ENCODE measurements at regions not wholly inside any gene's neighbourhood (a gene's known extent, or its start where the extent isn't known, plus 50 kb on each side); places are given as distances from the start of the nearest gene placed in this dataset.

- no peak for TF ChIP-seq CTCF (IDR thresholded peaks at IDR 0.05)
- TF ChIP-seq POLR2A (IDR thresholded peaks at IDR 0.05): no peak
Observed at GRCh38 chr6:133641104-133641503, 247.8 kb upstream of the TCF21 start.

Data from heart left ventricle (tissue), 13 donors.